Astrocyte of the spinal cord (primary cell): ENCODE measurements at regions not wholly inside any gene's neighbourhood (a gene's known extent, or its start where the extent isn't known, plus 50 kb on each side); places are given as distances from the start of the nearest gene placed in this dataset.

Experiments used
- DNase-seq: peaks from one replicate; pipeline ENCODE4 v3.0.0; 2011; ENCODE audit warnings: low read depth, low spot score
- H3K4me3 ChIP-seq: 2 replicates; pipeline ENCODE4 v1.5.1; 2011; ENCODE audit warnings: low read depth, mild to moderate bottlenecking, low read length, moderate library complexity
- CTCF ChIP-seq: IDR thresholded peaks from 2 replicates; pipeline ENCODE4 v1.5.1; 2012; ENCODE audit warnings: low read depth, mild to moderate bottlenecking, low read length, inconsistent platforms
- in situ Hi-C: cut with HindIII; loops from 2 replicates; pipeline ENCODE4 v1.10.0; 2017; ENCODE audit warnings: low sequenced_read_pairs

GRCh38 chr7:49119706-49120105 lies 195.4 kb downstream of the CDC14C start:
- DNase-seq = no peak
- H3K4me3 ChIP-seq = no peak overlapping the region
- no peak for TF ChIP-seq CTCF
- in situ Hi-C loops = no loop called here

- DNase-seq = no peak
- in situ Hi-C loops = no loop called here
- no peak overlapping the region for H3K4me3 ChIP-seq
- TF ChIP-seq CTCF = no peak
These were observed 200.9 kb downstream of the CDC14C start for GRCh38 chr7:49125246-49125645.

GRCh38 chr7:49127359-49127913 lies 203.1 kb downstream of the CDC14C start:
- no peak for TF ChIP-seq CTCF
- DNase-seq = no peak
- in situ Hi-C loops = no loop called here
- no peak overlapping the region for H3K4me3 ChIP-seq

GRCh38 chr7:49137978-49138377 lies 213.6 kb downstream of the CDC14C start:
- in situ Hi-C loops = no loop called here
- TF ChIP-seq CTCF = no peak
- DNase-seq = no peak
- H3K4me3 ChIP-seq = no peak overlapping the region

- in situ Hi-C loops = no loop called here
- no peak for TF ChIP-seq CTCF
- H3K4me3 ChIP-seq = no peak overlapping the region
- DNase-seq = no peak
These were observed 226.1 kb downstream of the CDC14C start for GRCh38 chr7:49150486-49150885.

- no peak for DNase-seq
- TF ChIP-seq CTCF = no peak
- in situ Hi-C loops = no loop called here
- no peak overlapping the region for H3K4me3 ChIP-seq
These were observed 226.8 kb downstream of the CDC14C start for GRCh38 chr7:49151146-49151545.

GRCh38 chr7:49158321-49158720 lies 234.0 kb downstream of the CDC14C start:
- in situ Hi-C loops = no loop called here
- no peak for TF ChIP-seq CTCF

More at GRCh38 chr7:49158321-49158720, 234.0 kb downstream of the CDC14C start:
- no peak for DNase-seq
- no peak overlapping the region for H3K4me3 ChIP-seq
